ENCODE measurements at regions not wholly inside any gene's neighbourhood (a gene's known extent, or its start where the extent isn't known, plus 50 kb on each side); places are given as distances from the start of the nearest gene placed in this dataset.
"Not testable (repeated sequence)": the region's sequence is repeated elsewhere in the genome, so short reads cannot be mapped to it uniquely, and the experiment has no call there.

- DNase-seq (ENCODE audit: low read depth in 2 of 2): no peak
These were observed 81.7 kb upstream of the DNAJC10 start for GRCh38 chr2:182634386-182634785.

- DNase-seq (ENCODE audit: low read depth in 2 of 2): no peak
These were observed 79.4 kb upstream of the DNAJC10 start for GRCh38 chr2:182636699-182637098.

- no peak for DNase-seq (ENCODE audit: low read depth in 2 of 2)
These were observed 77.4 kb upstream of the DNAJC10 start for GRCh38 chr2:182638667-182639066.

GRCh38 chr2:182639971-182640370, 76.1 kb upstream of the DNAJC10 start:
- DNase-seq (ENCODE audit: low read depth in 2 of 2): no peak

DNA sequence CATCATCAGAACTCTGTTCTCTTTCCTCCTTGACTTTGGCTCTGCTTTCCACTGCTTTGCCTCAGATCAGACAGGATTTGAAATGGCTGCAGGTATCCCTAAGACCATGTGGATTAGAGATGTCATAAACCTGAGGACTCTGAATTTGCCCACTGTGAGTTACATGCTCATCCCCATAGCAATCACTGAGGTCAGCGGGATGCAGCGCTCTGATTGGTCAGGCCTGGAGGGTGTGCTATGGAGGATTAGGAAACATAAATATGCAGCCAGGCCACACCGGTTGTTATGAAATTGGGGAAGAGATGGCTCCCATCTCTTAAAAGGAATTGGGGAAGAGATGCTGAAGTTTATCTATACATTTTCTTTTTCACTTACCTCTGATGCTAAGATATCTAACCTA, 73.7 kb upstream of the DNAJC10 start:
- DNase-seq (ENCODE audit: low read depth in 2 of 2): peak; percentile 47 to 55

DNA sequence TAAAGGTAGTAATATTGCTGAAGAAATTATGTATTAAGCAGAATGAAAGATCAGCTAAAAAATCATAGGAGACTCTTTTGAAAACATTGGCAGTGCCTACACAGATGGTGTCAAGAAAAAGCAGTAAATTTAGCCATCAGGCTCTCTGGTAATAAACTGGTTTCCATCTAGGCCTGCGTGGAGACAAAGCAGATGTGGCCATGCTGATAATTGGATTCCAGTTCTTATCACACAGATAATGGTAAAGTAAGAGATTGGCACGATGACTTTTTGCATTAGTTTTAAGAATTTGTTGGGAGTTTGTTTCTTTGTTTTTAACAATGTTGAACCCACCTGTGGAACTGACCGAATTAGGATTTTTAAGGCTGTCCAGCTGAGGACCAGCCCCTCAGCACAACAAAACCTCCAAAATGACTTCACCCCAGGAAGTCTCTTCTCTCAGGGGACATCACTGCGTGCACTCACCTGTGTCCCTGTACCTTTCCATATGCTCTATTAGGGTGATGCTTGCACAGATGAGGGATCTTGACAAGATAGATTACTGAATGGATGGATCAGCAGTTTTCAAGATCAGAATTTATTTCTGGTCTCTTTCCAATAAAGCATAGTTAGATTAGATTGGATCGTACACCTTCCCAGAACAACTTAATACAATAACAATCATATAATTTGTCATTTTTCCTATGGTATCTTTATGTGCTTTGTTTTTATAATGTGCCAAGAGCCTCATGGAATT, 69.1 kb upstream of the DNAJC10 start:
- DNase-seq (ENCODE audit: low read depth in 2 of 2): no peak

DNA sequence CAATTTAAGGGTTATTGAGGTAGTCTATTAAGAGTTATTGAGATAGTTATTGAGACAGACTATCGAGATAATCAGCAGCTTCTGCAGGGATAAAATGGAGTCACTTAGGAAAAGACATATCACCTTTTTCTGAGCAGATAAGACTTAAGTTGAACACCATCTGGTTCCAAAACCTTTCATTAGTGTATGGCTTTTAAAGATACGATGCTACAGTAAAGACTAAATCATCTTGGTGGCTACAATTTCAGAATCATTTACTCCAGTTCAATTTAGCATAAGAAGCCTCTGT, 68.6 kb upstream of the DNAJC10 start:
- no peak for DNase-seq (ENCODE audit: low read depth in 2 of 2)

GRCh38 chr2:182649316-182649715, 66.7 kb upstream of the DNAJC10 start:
- DNase-seq (ENCODE audit: low read depth in 2 of 2): peak; percentile 25 to 53

DNA sequence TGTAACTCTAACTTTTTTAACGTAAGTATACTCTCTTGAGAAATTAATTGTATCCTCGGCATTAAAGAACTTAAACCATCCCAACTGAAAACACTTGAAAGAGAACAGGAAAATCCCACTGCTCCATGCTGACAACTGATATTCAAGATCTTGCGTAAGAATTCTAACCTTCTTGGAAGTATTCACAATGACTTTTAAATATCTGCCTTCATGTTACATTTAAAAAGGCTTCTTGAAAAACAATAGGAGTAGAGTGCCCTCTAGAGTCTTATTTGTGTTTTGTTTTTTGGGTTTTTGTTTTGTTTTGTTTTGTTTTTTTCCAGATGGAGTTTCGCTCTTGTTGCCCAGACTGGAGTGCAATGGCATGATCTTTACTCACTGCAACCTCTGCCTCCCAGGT, 65.4 kb upstream of the DNAJC10 start:
- DNase-seq (ENCODE audit: low read depth in 2 of 2): peak; percentile 32 to 51

- DNase-seq (ENCODE audit: low read depth in 2 of 2): no peak
These were observed 63.7 kb upstream of the DNAJC10 start for GRCh38 chr2:182652326-182652725.

GRCh38 chr2:182655750-182656149, 60.3 kb upstream of the DNAJC10 start:
- DNase-seq (ENCODE audit: low read depth in 2 of 2): no peak

GRCh38 chr2:182664212-182664611, 51.8 kb upstream of the DNAJC10 start:
- no peak for DNase-seq (ENCODE audit: low read depth in 2 of 2)

DNA sequence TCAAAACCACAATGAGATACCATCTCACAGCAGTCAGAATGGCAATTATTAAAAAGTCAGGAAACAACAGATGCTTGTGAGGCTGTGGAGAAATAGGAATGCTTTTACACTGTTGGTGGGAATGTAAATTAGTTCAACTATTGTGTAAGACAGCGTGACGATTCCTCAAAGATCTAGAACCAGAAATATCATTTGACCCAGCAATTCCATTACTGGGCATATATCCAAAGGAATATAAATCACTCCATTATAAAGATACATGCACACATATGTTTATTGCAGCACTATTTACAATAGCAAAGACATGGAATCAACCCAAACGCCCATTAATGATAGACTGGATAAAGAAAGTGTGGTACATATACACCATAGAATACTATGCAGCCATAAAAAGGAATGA, 50.6 kb upstream of the DNAJC10 start:
- DNase-seq (ENCODE audit: low read depth in 2 of 2): not testable (repeated sequence)
